Dendritic cell treated with granulocyte-macrophage colony-stimulating factor and Interleukin-4, amounts not matched to agents 40 ng/mL and 50 ng/mL, for 4 days (primary cell): ENCODE measurements at regions not wholly inside any gene's neighbourhood (a gene's known extent, or its start where the extent isn't known, plus 50 kb on each side); places are given as distances from the start of the nearest gene placed in this dataset.

Source experiments
- H3K27ac Mint-ChIP-seq: one replicate; pipeline ENCODE4 v1.8.0; 2022; ENCODE audit warnings: mild to moderate bottlenecking, mixed read lengths
- H3K27me3 Mint-ChIP-seq: one replicate; pipeline ENCODE4 v1.8.0; 2022; ENCODE audit warnings: mild to moderate bottlenecking, mixed read lengths
- H3K36me3 Mint-ChIP-seq: one replicate; pipeline ENCODE4 v1.8.0; 2022; ENCODE audit warnings: low read depth, mixed read lengths
- H3K4me1 Mint-ChIP-seq: one replicate; pipeline ENCODE4 v1.8.0; 2022; ENCODE audit warnings: low read depth, mixed read lengths
- H3K4me3 Mint-ChIP-seq: one replicate; pipeline ENCODE4 v1.8.0; 2022; ENCODE audit warnings: mild to moderate bottlenecking, moderate library complexity, mixed read lengths
- H3K9me3 Mint-ChIP-seq: one replicate; pipeline ENCODE4 v1.8.0; 2022; ENCODE audit warnings: mixed read lengths
- intact Hi-C: fragments of 100-400 bp; cut with micrococcal nuclease; formaldehyde crosslinking; loops from one replicate; pipeline ENCODE4 v1.15.0; 2022

- H3K27me3 Mint-ChIP-seq = no peaks in the 10 kb centered on the region
- no peaks in the 10 kb centered on the region for H3K4me1 Mint-ChIP-seq
- H3K4me3 Mint-ChIP-seq = no peak overlapping the region
- intact Hi-C loops = no loop called here
- no peaks in the 10 kb centered on the region for H3K9me3 Mint-ChIP-seq
- H3K27ac Mint-ChIP-seq = no peak overlapping the region
- H3K36me3 Mint-ChIP-seq = no peaks in the 10 kb centered on the region
Measured at GRCh38 chr18:78927616-78928015, 52.0 kb upstream of the SALL3 start.

GRCh38 chr18:78928076-78928475 is 51.5 kb upstream of the SALL3 start:
- Mint-ChIP-seq H3K9me3 (no peaks in the 10 kb centered on the region), H3K4me1 (no peaks in the 10 kb centered on the region), H3K27ac (no peak overlapping the region), H3K27me3 (no peaks in the 10 kb centered on the region), H3K36me3 (no peaks in the 10 kb centered on the region), H3K4me3 (no peak overlapping the region)
- intact Hi-C loops = no loop called here

GRCh38 chr18:78929516-78929915 is 50.1 kb upstream of the SALL3 start:
- Mint-ChIP-seq H3K9me3 (no peaks in the 10 kb centered on the region), H3K27ac (no peak overlapping the region), H3K4me1 (no peaks in the 10 kb centered on the region), H3K36me3 (no peaks in the 10 kb centered on the region), H3K27me3 (no peaks in the 10 kb centered on the region), H3K4me3 (no peak overlapping the region)
- intact Hi-C loops = no loop called here
